Calu3 (cell line): ENCODE measurements at regions not wholly inside any gene's neighbourhood (a gene's known extent, or its start where the extent isn't known, plus 50 kb on each side); places are given as distances from the start of the nearest gene placed in this dataset.

Source experiments
- BruUV-seq: library from RNA; stranded (reverse); fragments of 400-500 nt; replicated peaks from 2 replicates; lab custom pipeline; 2021; lab: Mats Ljungman, UMichigan
- CTCF ChIA-PET: fragments of 300-600 bp; sonication (Branson Sonifier 250); formaldehyde crosslinking; loops from one replicate; lab custom pipeline; 2022; ENCODE audit warnings: antibody characterized with exemption; lab: Charles Lee
- DNase-seq: peaks from one replicate; pipeline ENCODE4 v3.0.0; 2022
- H3K27ac Mint-ChIP-seq: one replicate; pipeline ENCODE4 v1.8.0; 2022; ENCODE audit warnings: mixed read lengths; ENCODE audit not compliant: unreplicated experiment
- H3K27me3 Mint-ChIP-seq: one replicate; pipeline ENCODE4 v1.8.0; 2022; ENCODE audit warnings: mixed read lengths; ENCODE audit not compliant: unreplicated experiment
- H3K36me3 Mint-ChIP-seq: one replicate; pipeline ENCODE4 v1.8.0; 2022; ENCODE audit warnings: mild to moderate bottlenecking, moderate library complexity, mixed read lengths; ENCODE audit not compliant: insufficient read depth, unreplicated experiment
- H3K4me1 Mint-ChIP-seq: one replicate; pipeline ENCODE4 v1.8.0; 2022; ENCODE audit warnings: mild to moderate bottlenecking, low read depth, mixed read lengths; ENCODE audit not compliant: unreplicated experiment
- H3K4me3 Mint-ChIP-seq: one replicate; pipeline ENCODE4 v1.8.0; 2022; ENCODE audit warnings: mild to moderate bottlenecking, low read depth, moderate library complexity, mixed read lengths; ENCODE audit not compliant: unreplicated experiment
- H3K9me3 Mint-ChIP-seq: one replicate; pipeline ENCODE4 v1.8.0; 2022; ENCODE audit warnings: low read depth, mixed read lengths; ENCODE audit not compliant: unreplicated experiment
- intact Hi-C: fragments of 100-400 bp; cut with micrococcal nuclease; formaldehyde crosslinking; loops from one replicate; pipeline ENCODE4 v1.10.0; 2022; ENCODE audit not compliant: unreplicated experiment
- TF ChIP-seq, protein P1 (sequence below): fragments of 200-600 bp; IDR thresholded peaks from one replicate; pipeline ENCODE4 v1.8.0; 2022; ENCODE audit warnings: antibody characterized with exemption; ENCODE audit not compliant: unreplicated experiment

DNA sequence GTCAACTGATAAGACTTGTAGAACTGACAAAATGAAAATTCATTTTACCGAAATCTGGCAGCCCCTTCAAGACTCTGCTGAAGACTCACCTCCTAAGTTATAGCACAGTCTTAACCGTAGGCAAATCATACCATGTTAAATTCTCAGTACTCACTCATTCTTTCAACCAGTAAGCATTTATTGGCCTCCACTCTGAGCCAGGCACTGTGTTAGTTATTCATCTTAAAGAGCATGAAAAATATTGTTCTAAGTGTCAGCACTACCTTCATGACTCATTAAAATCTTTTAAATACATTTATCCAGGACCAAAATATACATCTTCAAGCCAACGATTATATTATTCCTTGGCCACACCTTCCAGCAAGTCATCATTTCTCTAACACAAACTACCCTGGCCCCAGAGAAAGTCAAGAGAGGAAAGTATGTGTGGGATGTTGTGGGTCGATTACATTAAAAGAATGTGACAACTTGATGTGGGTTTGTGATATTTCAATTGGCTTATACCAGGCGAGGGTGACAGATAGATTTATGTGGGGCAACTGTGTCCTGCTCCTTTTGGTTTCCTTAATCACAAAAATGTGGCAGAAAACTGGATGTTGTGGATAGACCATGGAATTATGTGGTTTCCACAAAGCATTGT is 55.0 kb downstream of the TMEM30B start:
- Mint-ChIP-seq H3K36me3 (no peaks in the 10 kb centered on the region), H3K9me3 (no peaks in the 10 kb centered on the region), H3K27me3 (no peaks in the 10 kb centered on the region), H3K4me3 (no peak overlapping the region), H3K4me1 (peaks cover 16% of the 10 kb centered on the region), H3K27ac (no peak overlapping the region)
- intact Hi-C loops: no loop called here
- CTCF ChIA-PET: no interaction called here
- TF ChIP-seq, protein P1, sequence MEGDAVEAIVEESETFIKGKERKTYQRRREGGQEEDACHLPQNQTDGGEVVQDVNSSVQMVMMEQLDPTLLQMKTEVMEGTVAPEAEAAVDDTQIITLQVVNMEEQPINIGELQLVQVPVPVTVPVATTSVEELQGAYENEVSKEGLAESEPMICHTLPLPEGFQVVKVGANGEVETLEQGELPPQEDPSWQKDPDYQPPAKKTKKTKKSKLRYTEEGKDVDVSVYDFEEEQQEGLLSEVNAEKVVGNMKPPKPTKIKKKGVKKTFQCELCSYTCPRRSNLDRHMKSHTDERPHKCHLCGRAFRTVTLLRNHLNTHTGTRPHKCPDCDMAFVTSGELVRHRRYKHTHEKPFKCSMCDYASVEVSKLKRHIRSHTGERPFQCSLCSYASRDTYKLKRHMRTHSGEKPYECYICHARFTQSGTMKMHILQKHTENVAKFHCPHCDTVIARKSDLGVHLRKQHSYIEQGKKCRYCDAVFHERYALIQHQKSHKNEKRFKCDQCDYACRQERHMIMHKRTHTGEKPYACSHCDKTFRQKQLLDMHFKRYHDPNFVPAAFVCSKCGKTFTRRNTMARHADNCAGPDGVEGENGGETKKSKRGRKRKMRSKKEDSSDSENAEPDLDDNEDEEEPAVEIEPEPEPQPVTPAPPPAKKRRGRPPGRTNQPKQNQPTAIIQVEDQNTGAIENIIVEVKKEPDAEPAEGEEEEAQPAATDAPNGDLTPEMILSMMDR: no peak
- no TSS peak for BruUV-seq
- no peak for DNase-seq

DNA sequence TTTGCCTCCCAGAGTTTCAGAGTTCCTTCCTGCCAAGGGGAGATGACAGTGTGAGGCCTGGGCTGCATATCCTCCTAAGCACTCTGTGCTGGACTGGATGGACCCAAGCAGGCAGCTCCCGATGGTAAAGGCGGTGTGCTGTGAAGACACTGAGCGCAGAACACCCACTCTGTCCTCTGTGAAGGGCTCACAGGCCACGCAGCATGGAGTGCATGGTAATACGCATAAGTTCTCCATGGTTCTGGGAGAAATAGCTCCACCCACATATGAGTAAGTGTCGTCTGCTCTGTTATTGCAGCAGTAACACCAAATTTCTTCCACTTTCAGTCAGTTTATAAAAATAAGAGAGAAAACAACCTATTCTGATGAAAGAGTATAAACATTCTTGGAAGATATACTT is 55.8 kb downstream of the TMEM30B start:
- CTCF ChIA-PET: no interaction called here
- DNase-seq: no peak
- Mint-ChIP-seq H3K27me3 (no peaks in the 10 kb centered on the region), H3K9me3 (no peaks in the 10 kb centered on the region), H3K4me1 (peaks cover 22% of the 10 kb centered on the region), H3K27ac (no peak overlapping the region), H3K36me3 (no peaks in the 10 kb centered on the region), H3K4me3 (no peak overlapping the region)
- no TSS peak for BruUV-seq
- intact Hi-C loops: no loop called here
- TF ChIP-seq, protein P1: no peak

DNA sequence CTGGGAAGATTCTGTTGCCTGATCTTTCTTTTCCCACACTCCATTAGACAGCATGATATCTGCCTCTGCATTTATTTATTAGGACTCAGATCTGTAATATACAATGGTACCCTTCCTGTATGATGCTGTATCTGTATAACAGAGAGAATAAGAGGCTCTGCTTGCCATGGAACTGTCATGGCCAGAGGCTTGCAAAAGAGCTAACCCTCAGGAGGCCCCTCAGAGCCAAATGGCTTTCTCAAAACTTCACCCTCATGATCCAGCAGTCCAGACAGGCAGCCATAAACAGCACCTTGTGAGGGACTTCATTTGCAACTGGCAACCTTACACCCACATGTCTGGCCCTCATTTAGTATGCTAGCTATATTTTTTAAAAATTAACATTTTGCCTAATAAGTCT is 57.6 kb downstream of the TMEM30B start:
- no peak for DNase-seq
- no peaks in the 10 kb centered on the region for H3K9me3 Mint-ChIP-seq
- H3K27ac Mint-ChIP-seq: no peak overlapping the region
- intact Hi-C loops: no loop called here
- TF ChIP-seq, protein P1: no peak
- H3K4me3 Mint-ChIP-seq: no peak overlapping the region
- peaks cover 26% of the 10 kb centered on the region for H3K4me1 Mint-ChIP-seq
- peaks cover 7% of the 10 kb centered on the region for H3K27me3 Mint-ChIP-seq
- no TSS peak for BruUV-seq
- H3K36me3 Mint-ChIP-seq: no peaks in the 10 kb centered on the region
- CTCF ChIA-PET: no interaction called here

DNA sequence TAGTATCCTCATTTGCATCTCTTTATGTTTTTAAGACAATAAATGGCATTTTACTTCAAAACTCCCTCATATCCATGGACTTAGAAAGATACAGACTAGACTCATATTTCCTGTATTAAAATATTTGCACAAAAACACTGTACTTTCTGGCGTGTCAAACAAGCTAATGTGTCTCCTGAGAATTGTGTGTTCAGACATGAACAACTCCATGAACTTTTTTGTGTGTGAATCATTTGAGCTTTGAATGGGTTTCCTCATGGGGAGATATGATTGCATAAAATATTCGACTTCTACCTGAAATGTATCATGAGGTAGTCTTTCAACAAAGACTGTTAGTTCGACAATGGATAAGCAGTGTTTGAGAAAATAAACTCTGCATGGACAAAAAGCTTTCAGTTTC is 58.8 kb downstream of the TMEM30B start:
- no TSS peak for BruUV-seq
- Mint-ChIP-seq H3K27me3 (peaks cover 11% of the 10 kb centered on the region), H3K9me3 (no peaks in the 10 kb centered on the region), H3K27ac (no peak overlapping the region), H3K4me1 (peaks cover 26% of the 10 kb centered on the region), H3K36me3 (no peaks in the 10 kb centered on the region), H3K4me3 (no peak overlapping the region)
- no peak for DNase-seq
- intact Hi-C loops: no loop called here
- TF ChIP-seq, protein P1: no peak
- CTCF ChIA-PET: no interaction called here
